Lower lobe of right lung (tissue), 2 donors: ENCODE measurements at regions not wholly inside any gene's neighbourhood (a gene's known extent, or its start where the extent isn't known, plus 50 kb on each side); places are given as distances from the start of the nearest gene placed in this dataset.

ENCODE experiments used
- ATAC-seq, 2 donors: fragments of 200-7000 bp; cut with Tn5 transposase; one replicate each; pipeline ENCODE4 v1.9.1; 2020 to 2022; ENCODE audit warnings: mild to moderate bottlenecking in 2 of 2, moderate library complexity in 2 of 2
- DNase-seq: peaks from one replicate; pipeline ENCODE4 v3.0.0-alpha.2; 2020
- H3K27ac ChIP-seq: fragments of 200-600 bp; one replicate; pipeline ENCODE4 v1.8.0; 2022
- H3K27me3 ChIP-seq: fragments of 200-600 bp; one replicate; pipeline ENCODE4 v1.8.0; 2022; ENCODE audit warnings: low read depth
- H3K36me3 ChIP-seq: fragments of 200-600 bp; one replicate; pipeline ENCODE4 v1.8.0; 2022; ENCODE audit warnings: mild to moderate bottlenecking
- H3K4me1 ChIP-seq: fragments of 200-600 bp; one replicate; pipeline ENCODE4 v1.8.0; 2022
- H3K4me3 ChIP-seq: fragments of 200-600 bp; one replicate; pipeline ENCODE4 v1.8.0; 2022; ENCODE audit warnings: mild to moderate bottlenecking
- H3K9me3 ChIP-seq: fragments of 200-600 bp; one replicate; pipeline ENCODE4 v1.8.0; 2022
- CTCF ChIP-seq: fragments of 200-600 bp; IDR thresholded peaks from one replicate; pipeline ENCODE4 v1.8.0; 2022; ENCODE audit warnings: antibody characterized with exemption, mild to moderate bottlenecking
- intact Hi-C: fragments of 100-400 bp; cut with DNase I; formaldehyde crosslinking; loops from one replicate; pipeline ENCODE4 v1.11.0; 2022
- donor health status: DM: no; HTN: yes; CAD: no; lungs with severe emphysema.

- Histone ChIP-seq H3K4me3 (no peak overlapping the region), H3K36me3 (no peaks in the 10 kb centered on the region), H3K27ac (no peak overlapping the region), H3K4me1 (no peaks in the 10 kb centered on the region), H3K27me3 (no peaks in the 10 kb centered on the region), H3K9me3 (no peaks in the 10 kb centered on the region)
- no peak for TF ChIP-seq CTCF
- intact Hi-C loops, result no loop called here
- ATAC-seq, result no peak
- DNase-seq, result no peak
Observed at GRCh38 chrX:6382284-6382683, 152.6 kb downstream of the VCX3A start.

GRCh38 chrX:6377103-6377764 lies 148.6 kb upstream of the NLGN4X start:
- no peak overlapping the region for H3K4me3 ChIP-seq
- no peaks in the 10 kb centered on the region for H3K9me3 ChIP-seq
- DNase-seq (no peak), ATAC-seq (no peak)
- intact Hi-C loops, result no loop called here
- no peak overlapping the region for H3K27ac ChIP-seq
- H3K4me1 ChIP-seq, result no peaks in the 10 kb centered on the region
- no peak for TF ChIP-seq CTCF
- H3K27me3 ChIP-seq, result no peaks in the 10 kb centered on the region
- H3K36me3 ChIP-seq, result no peaks in the 10 kb centered on the region

- Histone ChIP-seq H3K4me1 (no peaks in the 10 kb centered on the region), H3K27ac (no peak overlapping the region), H3K36me3 (no peaks in the 10 kb centered on the region), H3K9me3 (no peaks in the 10 kb centered on the region), H3K4me3 (no peak overlapping the region), H3K27me3 (no peaks in the 10 kb centered on the region)
- intact Hi-C loops, result no loop called here
- ATAC-seq, result no peak
- TF ChIP-seq CTCF, result no peak
- DNase-seq, result no peak
Observed at GRCh38 chrX:6374556-6374955, 145.9 kb upstream of the NLGN4X start.

GRCh38 chrX:6372981-6373380 lies 144.3 kb upstream of the NLGN4X start:
- ATAC-seq, result no peak
- no peaks in the 10 kb centered on the region for H3K27me3 ChIP-seq
- no peaks in the 10 kb centered on the region for H3K9me3 ChIP-seq
- no peak overlapping the region for H3K27ac ChIP-seq
- DNase-seq, result no peak
- no peak for TF ChIP-seq CTCF
- H3K4me3 ChIP-seq, result no peak overlapping the region
- intact Hi-C loops, result no loop called here
- no peaks in the 10 kb centered on the region for H3K4me1 ChIP-seq
- H3K36me3 ChIP-seq, result no peaks in the 10 kb centered on the region

GRCh38 chrX:6371353-6371752 lies 142.7 kb upstream of the NLGN4X start:
- DNase-seq (no peak), ATAC-seq (no peak)
- Histone ChIP-seq H3K4me3 (no peak overlapping the region), H3K27ac (no peak overlapping the region), H3K9me3 (no peaks in the 10 kb centered on the region), H3K4me1 (no peaks in the 10 kb centered on the region), H3K27me3 (no peaks in the 10 kb centered on the region), H3K36me3 (no peaks in the 10 kb centered on the region)
- no peak for TF ChIP-seq CTCF
- intact Hi-C loops, result no loop called here
